Activated CD4-positive, alpha-beta T cell treated with anti-CD3 and anti-CD28 coated beads, Interleukin-2, Interleukin-4, amounts not matched to agents 100 ng/mL and 50 ng/mL, durations not matched to agents 16 hours and 8 hours (primary cell): ENCODE measurements at regions not wholly inside any gene's neighbourhood (a gene's known extent, or its start where the extent isn't known, plus 50 kb on each side); places are given as distances from the start of the nearest gene placed in this dataset.
"Not testable (repeated sequence)": the region's sequence is repeated elsewhere in the genome, so short reads cannot be mapped to it uniquely, and the experiment has no call there.

Experiments used
- DNase-seq: peaks from one replicate; pipeline ENCODE4 v3.0.0-alpha.2; 2020; ENCODE audit warnings: low spot score

DNA sequence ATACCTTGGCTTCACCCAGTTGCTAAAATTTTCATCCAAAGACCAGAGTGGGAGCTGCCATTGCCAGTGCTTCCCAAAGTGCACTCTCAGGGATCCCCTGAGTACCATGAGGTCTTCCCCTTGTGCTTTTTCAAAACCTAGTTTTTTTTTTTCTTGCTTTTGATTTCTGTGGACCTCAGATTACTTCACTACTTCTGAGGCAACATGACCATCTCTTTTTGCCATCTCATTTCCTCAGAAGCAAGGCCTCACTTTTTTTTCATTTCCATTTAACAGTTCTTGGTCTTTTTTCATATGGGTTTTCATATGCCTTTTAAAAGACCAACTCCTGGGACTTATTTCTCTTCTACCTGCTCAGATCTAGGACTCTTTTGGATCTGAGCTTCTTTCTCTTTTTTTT lies 64.1 kb upstream of the MMS22L start:
- DNase-seq, result no peak

GRCh38 chr6:97361286-97361685 lies 78.3 kb upstream of the MMS22L start:
- no peak for DNase-seq

DNA sequence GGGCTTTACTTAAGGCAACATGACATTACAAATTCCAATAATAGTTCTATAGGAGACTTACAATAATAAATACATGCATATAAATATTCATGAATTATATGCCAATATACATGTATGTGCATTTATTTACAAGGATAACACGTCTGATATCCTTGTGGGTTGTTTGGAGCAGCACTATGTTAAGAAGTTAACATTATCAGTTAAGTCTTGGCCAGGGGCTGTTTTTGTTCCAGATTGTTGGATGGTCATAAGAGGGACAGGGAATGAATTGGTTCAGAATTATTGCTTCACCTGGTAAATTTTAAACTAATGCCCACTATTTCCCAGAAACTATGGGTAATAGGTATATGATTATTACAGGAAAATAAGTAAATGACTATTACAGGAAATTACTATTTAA lies 81.3 kb upstream of the MMS22L start:
- no peak for DNase-seq

DNA sequence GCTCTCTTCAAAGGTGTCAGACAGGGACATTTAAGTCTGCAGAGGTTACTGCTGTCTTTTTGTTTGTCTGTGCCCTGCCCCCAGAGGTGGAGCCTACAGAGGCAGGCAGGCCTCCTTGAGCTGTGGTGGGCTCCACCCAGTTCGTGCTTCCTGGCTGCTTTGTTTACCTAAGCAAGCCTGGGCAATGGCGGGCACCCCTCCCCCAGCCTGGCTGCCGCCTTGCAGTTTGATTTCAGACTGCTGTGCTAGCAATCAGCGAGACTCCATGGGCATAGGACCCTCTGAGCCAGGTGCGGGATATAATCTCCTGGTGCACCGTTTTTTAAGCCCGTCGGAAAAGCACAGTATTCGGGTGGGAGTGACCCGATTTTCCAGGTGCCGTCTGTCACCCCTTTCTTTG lies 99.1 kb upstream of the MMS22L start:
- not testable (repeated sequence) for DNase-seq

GRCh38 chr6:97392735-97393134 lies 109.7 kb upstream of the MMS22L start:
- DNase-seq, result no peak

GRCh38 chr6:97394160-97394748 lies 111.2 kb upstream of the MMS22L start:
- peak; percentile 66 for DNase-seq

GRCh38 chr6:97396880-97397279 lies 113.9 kb upstream of the MMS22L start:
- DNase-seq, result no peak

- no peak for DNase-seq
Measured at GRCh38 chr6:97399208-97399607, 116.2 kb upstream of the MMS22L start.

DNA sequence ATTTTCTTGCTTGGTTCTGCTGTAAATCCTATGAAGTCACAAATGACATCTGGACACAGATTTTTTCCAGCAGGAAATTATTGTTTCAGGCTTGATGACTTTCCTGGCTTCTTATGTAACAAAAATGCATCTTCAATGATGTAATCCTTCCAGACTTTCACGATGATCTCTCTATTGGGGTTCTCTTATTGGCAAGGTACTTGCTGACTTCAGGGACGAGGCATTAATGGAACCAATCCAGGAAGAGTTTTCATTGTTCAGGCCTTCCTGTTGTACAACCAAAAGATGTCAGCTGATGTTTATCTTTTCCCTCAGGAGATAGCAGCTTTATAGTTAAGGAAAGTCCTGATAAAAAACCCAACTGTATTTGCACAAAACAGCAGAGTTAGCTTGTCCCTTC lies 118.5 kb upstream of the MMS22L start:
- no peak for DNase-seq

DNA sequence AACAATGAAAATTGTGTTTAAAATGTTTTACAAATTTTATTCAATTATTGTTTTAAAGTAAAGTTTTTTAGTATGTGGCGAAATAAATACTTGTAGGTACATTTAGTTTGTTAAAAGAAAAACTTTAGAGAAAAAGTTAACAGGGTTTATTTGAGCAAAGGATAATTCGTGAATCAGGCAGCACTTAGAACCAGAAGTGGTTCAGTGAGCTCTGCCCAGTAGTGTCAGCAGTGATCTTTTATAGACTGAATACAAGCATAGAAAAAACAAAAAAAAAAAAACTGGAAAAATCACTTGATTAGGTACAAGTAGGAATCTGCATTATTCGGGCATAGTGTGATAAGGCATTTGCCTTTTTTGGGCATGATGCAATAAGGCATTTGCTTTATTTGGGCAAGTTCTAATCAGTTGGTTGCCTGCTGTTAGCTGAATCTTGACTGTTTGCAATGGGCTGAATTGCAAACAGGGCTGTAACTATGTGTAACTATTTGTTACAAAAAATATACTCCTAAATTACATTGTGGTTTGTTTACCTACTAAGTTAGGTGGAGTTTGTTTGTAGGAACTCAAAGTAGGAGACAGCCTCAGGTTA lies 122.9 kb upstream of the MMS22L start:
- no peak for DNase-seq

- no peak for DNase-seq
Measured at GRCh38 chr6:97406633-97407032, 123.6 kb upstream of the MMS22L start.

- DNase-seq, result no peak
Measured at GRCh38 chr6:97411610-97412009, 128.6 kb upstream of the MMS22L start.

DNA sequence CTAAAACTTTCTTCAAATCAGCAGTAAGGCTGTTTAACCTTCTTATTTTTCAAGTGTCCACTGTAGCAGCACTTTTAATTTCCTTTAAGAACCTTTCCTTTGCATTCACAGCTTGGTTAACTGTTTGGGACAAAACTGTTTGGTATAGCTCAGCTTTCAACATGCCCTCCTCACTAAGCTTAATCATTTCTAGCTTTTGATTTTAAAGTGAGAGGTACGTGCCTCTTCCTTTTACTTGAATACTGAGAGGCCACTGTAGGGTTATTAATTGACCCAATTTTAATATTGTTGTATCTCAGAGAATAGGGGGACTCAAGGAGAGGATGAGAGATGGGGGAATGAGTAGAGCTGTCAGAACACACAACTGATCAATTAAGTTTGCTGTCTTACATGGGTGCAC lies 129.5 kb upstream of the MMS22L start:
- DNase-seq, result no peak

- DNase-seq, result no peak
Measured at GRCh38 chr6:97422171-97422570, 139.2 kb upstream of the MMS22L start.

GRCh38 chr6:97423190-97423589 lies 140.2 kb upstream of the MMS22L start:
- no peak for DNase-seq

- no peak for DNase-seq
Measured at GRCh38 chr6:97427648-97428047, 144.6 kb upstream of the MMS22L start.

GRCh38 chr6:97437087-97437486 lies 154.1 kb upstream of the MMS22L start:
- DNase-seq, result peak; percentile 10

DNA sequence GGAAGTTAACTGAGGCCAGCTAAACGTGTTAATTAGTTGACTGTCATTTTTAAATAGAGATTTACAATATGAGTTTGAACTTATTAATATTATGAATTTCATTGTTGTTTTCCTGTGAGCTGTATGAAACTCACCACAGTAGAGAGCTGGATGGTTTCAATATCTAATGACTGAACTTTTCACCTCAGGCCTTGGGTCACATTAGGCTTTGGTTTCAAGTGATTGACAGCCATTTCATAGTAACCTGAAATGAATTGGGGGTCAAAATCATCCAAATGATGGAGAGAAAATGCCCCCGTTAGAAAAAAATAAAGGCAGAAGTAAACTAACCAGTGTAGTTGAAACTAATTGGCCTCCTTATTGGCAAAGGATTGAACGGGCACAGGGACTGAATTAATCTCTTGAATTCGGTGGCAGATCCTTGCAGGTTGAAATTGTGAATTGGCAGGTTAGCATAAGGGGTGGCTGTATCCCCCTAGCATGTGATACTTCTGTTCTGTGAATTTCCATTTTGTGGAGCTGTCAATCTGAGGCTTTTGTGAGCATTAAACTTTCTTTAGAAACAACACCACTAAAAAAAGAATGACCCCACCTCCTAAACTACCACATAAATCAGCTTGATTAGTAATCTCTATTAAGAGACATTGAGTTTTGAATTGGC lies 155.1 kb upstream of the MMS22L start:
- no peak for DNase-seq

DNA sequence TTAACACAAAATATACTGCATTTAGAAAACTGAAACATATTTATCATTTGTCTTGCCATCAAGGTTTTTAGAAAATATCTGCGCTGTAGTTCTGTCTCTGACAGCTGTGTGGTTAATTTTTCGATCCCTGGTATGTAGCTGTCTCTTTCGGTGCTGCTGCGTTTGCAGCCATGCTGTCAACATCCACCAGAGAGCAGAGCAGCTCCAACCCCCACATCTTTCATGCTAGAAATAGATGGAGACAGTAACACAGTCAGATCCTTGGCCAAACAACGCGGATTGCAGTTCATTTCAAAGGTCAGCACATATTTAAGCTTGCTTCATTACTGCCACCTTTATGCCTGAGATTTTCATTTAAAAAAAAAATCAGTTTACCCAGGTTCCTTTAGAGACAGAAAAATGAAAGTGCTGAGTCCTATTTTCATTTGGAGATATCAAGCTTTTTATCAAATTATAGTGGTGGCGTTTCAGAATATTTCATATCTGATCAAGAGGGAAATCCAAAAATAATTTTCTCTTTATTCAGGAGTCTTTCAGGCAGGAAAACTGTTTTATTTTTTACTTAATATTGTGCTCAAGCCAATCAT lies 157.7 kb upstream of the MMS22L start:
- no peak for DNase-seq

GRCh38 chr6:97443408-97444080 lies 160.5 kb upstream of the MMS22L start:
- no peak for DNase-seq

DNA sequence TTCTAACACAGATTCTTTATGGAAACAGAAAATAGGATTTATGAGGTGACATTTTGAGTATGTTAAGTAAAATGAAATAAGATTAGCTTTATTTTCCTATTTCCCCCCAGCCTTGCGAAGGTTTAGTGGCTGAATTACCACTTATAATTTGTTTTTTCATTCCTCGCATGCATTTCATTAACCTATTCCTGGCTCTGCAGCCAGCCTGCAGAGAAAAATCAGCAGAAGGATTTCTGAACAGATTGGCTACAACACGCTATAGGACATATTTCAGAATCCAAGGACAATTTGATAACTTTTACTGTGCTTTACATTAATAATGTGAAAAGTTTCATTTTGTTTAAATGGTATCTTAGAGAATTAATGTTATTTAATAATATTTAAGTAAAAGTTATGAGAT lies 162.4 kb upstream of the MMS22L start:
- DNase-seq, result no peak

- no peak for DNase-seq
Measured at GRCh38 chr6:97449444-97449966, 166.5 kb upstream of the MMS22L start.

DNA sequence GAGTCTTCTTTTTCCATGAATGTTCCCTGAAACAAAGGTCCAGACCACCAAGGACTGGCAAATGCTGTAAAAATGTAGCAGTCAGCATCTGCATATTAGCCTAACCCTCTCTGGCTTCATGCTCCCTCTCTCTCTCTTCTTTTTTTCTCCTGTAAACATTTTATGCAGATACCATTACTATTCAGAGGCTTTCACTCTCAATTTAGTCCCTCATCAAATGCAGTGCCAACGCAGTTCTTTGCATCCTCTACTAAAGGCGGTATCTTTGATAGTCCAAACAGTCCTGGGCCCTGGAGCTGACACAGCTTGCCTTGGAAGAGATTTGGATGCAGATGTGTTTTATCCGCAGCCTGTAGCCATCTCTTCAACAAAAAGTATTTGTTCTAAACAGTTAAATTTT lies 167.1 kb upstream of the MMS22L start:
- DNase-seq, result no peak
